K562 (cell line): ENCODE measurements at regions not wholly inside any gene's neighbourhood (a gene's known extent, or its start where the extent isn't known, plus 50 kb on each side); places are given as distances from the start of the nearest gene placed in this dataset.

Source experiments
- ASH1L ChIP-seq: fragments of 450-650 bp; IDR thresholded peaks from 2 replicates; pipeline ENCODE4 v1.6.1; 2018; ENCODE audit warnings: borderline replicate concordance, mild to moderate bottlenecking, low read depth; ENCODE audit not compliant: partially characterized antibody
- ATF4 ChIP-seq: fragments of 450-650 bp; formaldehyde crosslinking; IDR thresholded peaks from 2 replicates; pipeline ENCODE4 v1.4.0; 2022; ENCODE audit warnings: mild to moderate bottlenecking, moderate library complexity
- C11orf30 ChIP-seq: fragments of 450-650 bp; IDR thresholded peaks from 2 replicates; pipeline ENCODE4 v1.6.1; 2016; ENCODE audit warnings: low read depth, mild to moderate bottlenecking
- CBFA2T3 ChIP-seq: fragments of 450-650 bp; IDR thresholded peaks from 2 replicates; pipeline ENCODE4 v1.6.1; 2017
- CXXC5 ChIP-seq: fragments of 250-450 bp; sonication (Bioruptor Pico); IDR thresholded peaks from 2 replicates; pipeline ENCODE4 v1.8.0; 2022; ENCODE audit warnings: inconsistent platforms, mild to moderate bottlenecking, moderate library complexity
- EHMT2 ChIP-seq: fragments of 450-650 bp; IDR thresholded peaks from 2 replicates; pipeline ENCODE4 v1.6.1; 2018; ENCODE audit warnings: antibody characterized with exemption
- HMG20B ChIP-seq: fragments of 250-450 bp; sonication (Bioruptor Pico); IDR thresholded peaks from 2 replicates; pipeline ENCODE4 v1.5.0; 2021; ENCODE audit warnings: mild to moderate bottlenecking
- KLF13 ChIP-seq: fragments of 450-650 bp; IDR thresholded peaks from 2 replicates; pipeline ENCODE4 v1.6.1; 2016; ENCODE audit warnings: missing genetic modification characterization, low read depth, mild to moderate bottlenecking, missing compliant biosample characterization, moderate library complexity, borderline replicate concordance
- MECOM ChIP-seq: fragments of 250-450 bp; sonication (Bioruptor Pico); IDR thresholded peaks from 2 replicates; pipeline ENCODE4 v1.8.0; 2022; ENCODE audit warnings: inconsistent platforms
- NR2C1 ChIP-seq, 2 experiments: fragments of 450-650 bp; IDR thresholded peaks; 2 replicates each; pipeline ENCODE4 v1.6.1; 2017; ENCODE audit warnings: mild to moderate bottlenecking in 2 of 2, antibody characterized with exemption in 1 of 2, inconsistent platforms in 1 of 2, missing compliant biosample characterization in 1 of 2, missing genetic modification characterization in 1 of 2
- NR4A1 ChIP-seq, 2 experiments: fragments of 250-450 bp in 1 of 2; fragments of 450-650 bp in 1 of 2; sonication (Bioruptor Pico) in 1 of 2; IDR thresholded peaks; 2 replicates each; pipeline versions ENCODE4 v1.4.0 to v1.6.1; 2016 to 2020; ENCODE audit warnings: mild to moderate bottlenecking in 2 of 2, missing compliant biosample characterization in 1 of 2, missing genetic modification characterization in 1 of 2, moderate library complexity in 1 of 2
- PHF21A ChIP-seq: fragments of 450-650 bp; IDR thresholded peaks from 2 replicates; pipeline ENCODE4 v1.6.1; 2017; ENCODE audit warnings: low read depth, borderline replicate concordance
- POLR3G ChIP-seq: IDR thresholded peaks from 2 replicates; pipeline ENCODE4 v1.6.1; 2011; ENCODE audit not compliant: insufficient read length, insufficient replicate concordance; ENCODE audit errors: extremely low read depth
- TAF15 ChIP-seq: fragments of 200-400 bp; formaldehyde crosslinking; IDR thresholded peaks from 2 replicates; pipeline ENCODE4 v1.6.1; 2017; ENCODE audit warnings: mild to moderate bottlenecking, low read depth, low read length, moderate library complexity
- VEZF1 ChIP-seq: fragments of 200-800 bp; sonication (Bioruptor generic); IDR thresholded peaks from 2 replicates; pipeline ENCODE4 v1.6.1; 2017; ENCODE audit warnings: missing genetic modification characterization, missing compliant biosample characterization
- ZFP91 ChIP-seq: sonication (generic); formaldehyde crosslinking; IDR thresholded peaks from 2 replicates; pipeline ENCODE4 v1.8.0; 2022; ENCODE audit warnings: mild to moderate bottlenecking, missing genetic modification reagents
- ZMIZ1 ChIP-seq, 2 experiments: fragments of 150-350 bp in 1 of 2; IDR thresholded peaks; 2 replicates each; pipeline ENCODE4 v1.6.1; 2012 to 2016; ENCODE audit warnings: low read depth in 2 of 2, low read length in 2 of 2, mild to moderate bottlenecking in 1 of 2, moderate library complexity in 1 of 2
- ZNF398 ChIP-seq: fragments of 250-450 bp; sonication (Bioruptor Pico); IDR thresholded peaks from 2 replicates; pipeline ENCODE4 v1.8.0; 2021; ENCODE audit warnings: moderate library complexity, mild to moderate bottlenecking, inconsistent platforms
- ZNF707 ChIP-seq: fragments of 250-450 bp; sonication (Bioruptor Pico); conservative IDR thresholded peaks from 2 replicates; pipeline ENCODE4 v1.8.0; 2022; ENCODE audit warnings: inconsistent platforms, mild to moderate bottlenecking, moderate library complexity
- ZNF77 ChIP-seq: fragments of 250-450 bp; sonication (Bioruptor Pico); IDR thresholded peaks from 2 replicates; pipeline ENCODE4 v1.5.0; 2020

- no peak for TF ChIP-seq TAF15
- TF ChIP-seq ZNF77 (CRISPR knock-in tag): no peak
- TF ChIP-seq CXXC5: peak; percentile 84
- TF ChIP-seq NR4A1 (CRISPR knock-in tag; IDR thresholded peaks at IDR 0.05): no peak
- TF ChIP-seq NR4A1 (tag; IDR thresholded peaks at IDR 0.05): peak; percentile 92
- TF ChIP-seq ZNF707: peak; percentile 62; the same call in 1 of the 2 replicates
- TF ChIP-seq ZMIZ1 (IDR thresholded peaks at IDR 0.05; ENCODE audit: low read depth in 2 of 2, low read length in 2 of 2): peak in 1 of 2 experiments; percentile 81; a peak in 1 of 4 replicates
- TF ChIP-seq CBFA2T3: peak; percentile 97
- TF ChIP-seq ZFP91 (CRISPR knock-in tag): no peak
- no peak for TF ChIP-seq PHF21A
- TF ChIP-seq ZNF398 (CRISPR knock-in tag): peak; percentile 83
- TF ChIP-seq VEZF1 (CRISPR knock-in tag): peak; percentile 76
- no peak for TF ChIP-seq POLR3G
- TF ChIP-seq EHMT2: no peak
- peak; percentile 54; the same call in 1 of the 2 replicates for TF ChIP-seq ATF4 (CRISPR knock-in tag)
- no peak for TF ChIP-seq MECOM (CRISPR knock-in tag)
- no peak for TF ChIP-seq KLF13 (tag)
- no peak for TF ChIP-seq NR2C1 (IDR thresholded peaks at IDR 0.05)
- TF ChIP-seq NR2C1 (tag; IDR thresholded peaks at IDR 0.05): peak; percentile 77
- no peak for TF ChIP-seq C11orf30
- no peak for TF ChIP-seq ASH1L
- no peak for TF ChIP-seq HMG20B
Measured at GRCh38 chr12:22899184-22899583, 274.2 kb downstream of the ETNK1 start (continued).
